ENCODE measurements at regions not wholly inside any gene's neighbourhood (a gene's known extent, or its start where the extent isn't known, plus 50 kb on each side); places are given as distances from the start of the nearest gene placed in this dataset.

DNA sequence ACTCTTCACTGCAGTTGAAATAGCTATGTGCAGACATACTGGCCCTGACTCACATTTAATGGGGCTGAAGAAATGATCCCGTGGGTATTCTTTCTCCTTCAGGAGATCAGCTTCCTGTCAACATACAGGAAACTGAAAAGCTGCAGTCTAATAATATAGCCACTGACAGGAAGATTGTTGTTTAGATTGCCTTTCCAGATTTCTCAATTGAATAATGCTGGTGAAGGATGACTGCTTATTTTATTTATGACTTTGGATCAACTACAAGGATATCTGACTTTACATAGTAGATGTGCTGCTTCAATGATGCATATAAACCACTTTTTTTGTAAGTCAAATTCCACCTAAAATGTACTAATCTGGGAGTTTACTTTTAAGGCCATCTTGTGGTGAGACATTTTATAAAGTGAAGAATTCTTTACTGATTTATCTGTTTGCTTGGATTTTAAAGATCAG is 93.4 kb upstream of the MAP4K3 start:
- DNase-seq (ENCODE audit: low spot score) = peak; percentile 94
- Histone ChIP-seq H3K27ac (ENCODE audit: low read depth, low read length, poor library complexity, severe bottlenecking) (peak overlapping the region; percentile 70), H3K4me1 (ENCODE audit: insufficient read depth, low read length, poor library complexity, severe bottlenecking) (peaks cover 51% of the 10 kb centered on the region), H3K27me3 (replicated peaks; ENCODE audit: insufficient read depth, low read depth, low read length, poor library complexity) (no peaks in the 10 kb centered on the region), H3K4me3 (ENCODE audit: low read depth, low read length, poor library complexity, severe bottlenecking) (no peak overlapping the region), H3K36me3 (ENCODE audit: insufficient read depth, low read length, poor library complexity, severe bottlenecking) (no peaks in the 10 kb centered on the region), H3K9me3 (ENCODE audit: low read depth, low read length, poor library complexity, severe bottlenecking) (no peaks in the 10 kb centered on the region)
- no peak for TF ChIP-seq EZH2 (IDR thresholded peaks at IDR 0.05; ENCODE audit: borderline replicate concordance, low read depth, low read length, poor library complexity, severe bottlenecking)
- TF ChIP-seq, protein P1, sequence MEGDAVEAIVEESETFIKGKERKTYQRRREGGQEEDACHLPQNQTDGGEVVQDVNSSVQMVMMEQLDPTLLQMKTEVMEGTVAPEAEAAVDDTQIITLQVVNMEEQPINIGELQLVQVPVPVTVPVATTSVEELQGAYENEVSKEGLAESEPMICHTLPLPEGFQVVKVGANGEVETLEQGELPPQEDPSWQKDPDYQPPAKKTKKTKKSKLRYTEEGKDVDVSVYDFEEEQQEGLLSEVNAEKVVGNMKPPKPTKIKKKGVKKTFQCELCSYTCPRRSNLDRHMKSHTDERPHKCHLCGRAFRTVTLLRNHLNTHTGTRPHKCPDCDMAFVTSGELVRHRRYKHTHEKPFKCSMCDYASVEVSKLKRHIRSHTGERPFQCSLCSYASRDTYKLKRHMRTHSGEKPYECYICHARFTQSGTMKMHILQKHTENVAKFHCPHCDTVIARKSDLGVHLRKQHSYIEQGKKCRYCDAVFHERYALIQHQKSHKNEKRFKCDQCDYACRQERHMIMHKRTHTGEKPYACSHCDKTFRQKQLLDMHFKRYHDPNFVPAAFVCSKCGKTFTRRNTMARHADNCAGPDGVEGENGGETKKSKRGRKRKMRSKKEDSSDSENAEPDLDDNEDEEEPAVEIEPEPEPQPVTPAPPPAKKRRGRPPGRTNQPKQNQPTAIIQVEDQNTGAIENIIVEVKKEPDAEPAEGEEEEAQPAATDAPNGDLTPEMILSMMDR (conservative IDR thresholded peaks at IDR 0.05; ENCODE audit: low read depth, low read length) = peak; percentile 38; the same call in 1 of the 2 replicates
- no TSS peak for BruUV-seq (replicated peaks)
- ChIA-PET POLR2A (ENCODE audit: low non-redundant PET) (no interaction called here), CTCF (no interaction called here)
- intact Hi-C loops (cut with micrococcal nuclease; ENCODE audit: unreplicated experiment) = no loop called here

DNA sequence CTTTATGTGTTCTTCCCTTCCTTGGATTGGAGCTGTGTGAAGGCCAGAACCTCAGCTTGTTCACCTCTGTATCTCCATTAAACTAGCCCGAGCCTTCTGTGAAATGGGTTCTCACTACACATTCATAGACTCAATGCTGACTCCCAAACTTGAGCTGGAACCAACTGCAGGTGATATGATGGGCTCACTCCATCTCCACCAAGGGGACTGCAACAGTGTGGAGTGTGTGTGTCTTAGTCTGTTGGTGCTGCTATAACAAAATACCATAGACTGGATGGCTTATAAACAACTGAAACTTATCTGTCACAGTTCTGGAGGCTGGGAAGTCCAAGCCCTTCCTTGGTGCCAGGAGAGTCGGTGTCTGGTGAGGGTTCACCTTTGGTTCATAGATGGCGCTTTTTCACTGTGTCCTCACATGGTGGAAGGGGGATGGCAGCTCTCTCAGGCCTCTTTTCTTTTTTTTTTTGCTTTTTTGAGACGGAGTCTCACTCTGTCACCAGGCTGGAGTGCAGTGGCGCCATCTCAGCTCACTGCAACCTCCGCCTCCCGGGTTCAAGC is 94.2 kb upstream of the MAP4K3 start:
- no peak for DNase-seq (ENCODE audit: low spot score)
- BruUV-seq (replicated peaks) = no TSS peak
- Histone ChIP-seq H3K36me3 (ENCODE audit: insufficient read depth, low read length, poor library complexity, severe bottlenecking) (no peaks in the 10 kb centered on the region), H3K4me1 (ENCODE audit: insufficient read depth, low read length, poor library complexity, severe bottlenecking) (peaks cover 57% of the 10 kb centered on the region), H3K27me3 (replicated peaks; ENCODE audit: insufficient read depth, low read depth, low read length, poor library complexity) (no peaks in the 10 kb centered on the region), H3K4me3 (ENCODE audit: low read depth, low read length, poor library complexity, severe bottlenecking) (no peak overlapping the region), H3K9me3 (ENCODE audit: low read depth, low read length, poor library complexity, severe bottlenecking) (no peaks in the 10 kb centered on the region), H3K27ac (ENCODE audit: low read depth, low read length, poor library complexity, severe bottlenecking) (peak overlapping the region; percentile 70)
- intact Hi-C loops (cut with micrococcal nuclease; ENCODE audit: unreplicated experiment) = no loop called here
- TF ChIP-seq, protein P1 (conservative IDR thresholded peaks at IDR 0.05; ENCODE audit: low read depth, low read length) = no peak
- no peak for TF ChIP-seq EZH2 (IDR thresholded peaks at IDR 0.05; ENCODE audit: borderline replicate concordance, low read depth, low read length, poor library complexity, severe bottlenecking)
- ChIA-PET POLR2A (ENCODE audit: low non-redundant PET) (no interaction called here), CTCF (no interaction called here)

DNA sequence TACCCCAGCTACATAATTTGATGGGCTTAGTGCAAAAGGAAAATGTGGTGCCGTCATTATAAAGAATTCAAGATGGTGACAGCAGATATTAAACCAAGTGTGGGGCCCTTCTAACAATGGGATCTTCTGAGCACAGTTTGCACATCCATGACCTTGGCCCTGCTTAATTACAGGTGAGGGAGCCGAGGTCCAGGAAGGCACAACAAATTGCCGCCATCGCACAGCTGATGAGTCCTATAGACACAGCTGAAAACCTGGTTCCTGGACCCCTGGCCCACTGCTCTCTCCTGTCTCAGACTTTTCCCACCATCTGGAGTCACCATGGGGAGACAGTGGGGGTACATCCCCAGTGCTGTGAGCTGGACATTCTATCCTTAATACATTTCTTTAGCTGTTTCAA is 95.8 kb upstream of the MAP4K3 start:
- H3K9me3 ChIP-seq (ENCODE audit: low read depth, low read length, poor library complexity, severe bottlenecking) = no peaks in the 10 kb centered on the region
- CTCF ChIA-PET = no interaction called here
- intact Hi-C loops (cut with micrococcal nuclease; ENCODE audit: unreplicated experiment) = no loop called here
- DNase-seq (ENCODE audit: low spot score) = no peak
- no TSS peak for BruUV-seq (replicated peaks)
- H3K36me3 ChIP-seq (ENCODE audit: insufficient read depth, low read length, poor library complexity, severe bottlenecking) = no peaks in the 10 kb centered on the region
- no peak overlapping the region for H3K4me3 ChIP-seq (ENCODE audit: low read depth, low read length, poor library complexity, severe bottlenecking)
- no peak overlapping the region for H3K27ac ChIP-seq (ENCODE audit: low read depth, low read length, poor library complexity, severe bottlenecking)
- no peak for TF ChIP-seq EZH2 (IDR thresholded peaks at IDR 0.05; ENCODE audit: borderline replicate concordance, low read depth, low read length, poor library complexity, severe bottlenecking)
- TF ChIP-seq, protein P1 (conservative IDR thresholded peaks at IDR 0.05; ENCODE audit: low read depth, low read length) = no peak
- POLR2A ChIA-PET (ENCODE audit: low non-redundant PET) = no interaction called here
- H3K4me1 ChIP-seq (ENCODE audit: insufficient read depth, low read length, poor library complexity, severe bottlenecking) = peaks cover 57% of the 10 kb centered on the region
- no peaks in the 10 kb centered on the region for H3K27me3 ChIP-seq (replicated peaks; ENCODE audit: insufficient read depth, low read depth, low read length, poor library complexity)

Data from A673 (cell line).